GM12891 (cell line): ENCODE measurements at regions not wholly inside any gene's neighbourhood (a gene's known extent, or its start where the extent isn't known, plus 50 kb on each side); places are given as distances from the start of the nearest gene placed in this dataset.

Experiments used
- POLR2AphosphoS5 ChIP-seq: IDR thresholded peaks from 2 replicates; pipeline ENCODE4 v1.6.1; 2011; ENCODE audit warnings: low read depth, low read length, control low read depth
- SPI1 ChIP-seq: IDR thresholded peaks from 2 replicates; pipeline ENCODE4 v1.6.1; 2011; ENCODE audit warnings: low read depth, low read length, control low read depth

GRCh38 chr5:155738616-155739015 lies 588.3 kb upstream of the SGCD start:
- no peak for TF ChIP-seq POLR2AphosphoS5
- TF ChIP-seq SPI1, result no peak
